ENCODE measurements at regions not wholly inside any gene's neighbourhood (a gene's known extent, or its start where the extent isn't known, plus 50 kb on each side); places are given as distances from the start of the nearest gene placed in this dataset.

- TF ChIP-seq CTCF (IDR thresholded peaks at IDR 0.05) = no peak
- TF ChIP-seq POLR2AphosphoS5 (IDR thresholded peaks at IDR 0.05; ENCODE audit: insufficient read depth in 1 of 2, low read depth in 1 of 2) = no peak
Measured at GRCh38 chr1:18554099-18554498, 73.4 kb downstream of the KLHDC7A start.

Data from vagina (tissue), 2 donors.